GM12878 (cell line): ENCODE measurements at regions not wholly inside any gene's neighbourhood (a gene's known extent, or its start where the extent isn't known, plus 50 kb on each side); places are given as distances from the start of the nearest gene placed in this dataset.

Experiments used
- ATAC-seq: fragments of 200-7000 bp; cut with Tn5 transposase; 3 replicates; pipeline ENCODE4 v1.9.1; 2020; ENCODE audit warnings: mild to moderate bottlenecking, moderate library complexity
- BruUV-seq: library from RNA; stranded (reverse); fragments of 400-500 nt; replicated peaks from 2 replicates; lab custom pipeline; 2021; lab: Mats Ljungman, UMichigan
- CTCF ChIA-PET: fragments of 300-600 bp; sonication (Branson Sonifier 250); formaldehyde crosslinking; extraction: SDS; loops from one replicate; lab custom pipeline; 2021; ENCODE audit warnings: inconsistent platforms; lab: Yijun Ruan, JAX
- POLR2A ChIA-PET: fragments of 350-600 bp; formaldehyde crosslinking; extraction: SDS; loops from one replicate; lab custom pipeline; 2021; ENCODE audit warnings: inconsistent platforms; lab: Charles Lee
- RAD21 ChIA-PET: fragments of 300-600 bp; sonication (Branson Sonifier 250); formaldehyde crosslinking; loops from one replicate; lab custom pipeline; 2023; ENCODE audit warnings: antibody characterized with exemption; ENCODE audit not compliant: unreplicated experiment; lab: Charles Lee
- SMC1A ChIA-PET: fragments of 300-600 bp; sonication (Branson Sonifier 250); formaldehyde crosslinking; loops from one replicate; lab custom pipeline; 2023; ENCODE audit not compliant: unreplicated experiment, uncharacterized antibody; lab: Charles Lee
- DNase-seq: peaks from one replicate; pipeline ENCODE4 v3.0.0-alpha.2; 2011; ENCODE audit warnings: low read depth, low spot score
- FAIRE-seq: peaks from 3 replicates; lab custom pipeline; 2011; peaks lifted over from hg19 to GRCh38; lab: Jason Lieb, UNC
- H2AFZ ChIP-seq: 2 replicates; pipeline ENCODE4 v1.6.0; 2011; ENCODE audit warnings: low read depth, low read length, control low read depth; ENCODE audit not compliant: control insufficient read depth
- H3K27ac ChIP-seq: 2 replicates; pipeline ENCODE4 v1.5.1; 2011; ENCODE audit warnings: control low read depth; ENCODE audit not compliant: control insufficient read depth, insufficient read depth
- H3K27me3 ChIP-seq, 2 experiments: replicated peaks in 1 of 2; 2 replicates each; pipeline versions ENCODE4 v1.6.0 to v1.6.1; 2011; ENCODE audit warnings: low read length in 1 of 2; ENCODE audit not compliant: control insufficient read depth in 2 of 2, insufficient read depth in 2 of 2
- H3K36me3 ChIP-seq, 2 experiments: 2 replicates each; pipeline ENCODE4 v1.5.1; 2011; ENCODE audit warnings: low read length in 1 of 2; ENCODE audit not compliant: control insufficient read depth in 2 of 2, insufficient read depth in 2 of 2
- H3K4me1 ChIP-seq: 2 replicates; pipeline ENCODE4 v1.6.1; 2011; ENCODE audit warnings: mild to moderate bottlenecking, low read length, moderate library complexity, mixed read lengths; ENCODE audit not compliant: control insufficient read depth, insufficient read depth
- H3K4me2 ChIP-seq: 2 replicates; pipeline ENCODE4 v1.6.0; 2011; ENCODE audit warnings: control low read depth; ENCODE audit not compliant: control insufficient read depth, insufficient read depth
- H3K4me3 ChIP-seq: fragments of 200-600 bp; sonication (generic); 2 replicates; pipeline ENCODE4 v1.5.1; 2016
- H3K79me2 ChIP-seq: 2 replicates; pipeline ENCODE4 v1.6.0; 2011; ENCODE audit warnings: low read length; ENCODE audit not compliant: control insufficient read depth, insufficient read depth
- H3K9ac ChIP-seq: 2 replicates; pipeline ENCODE4 v1.8.0; 2011; ENCODE audit warnings: low read length, control low read depth, mixed read lengths; ENCODE audit not compliant: control insufficient read depth, insufficient read depth
- H3K9me3 ChIP-seq: replicated peaks from 3 replicates; pipeline ENCODE4 v1.5.1; 2011; ENCODE audit warnings: mild to moderate bottlenecking, low read length; ENCODE audit not compliant: control insufficient read depth, insufficient read depth
- H4K20me1 ChIP-seq: 2 replicates; pipeline ENCODE4 v1.6.0; 2011; ENCODE audit not compliant: control insufficient read depth, insufficient read depth
- BACH1 ChIP-seq: fragments of 450-650 bp; IDR thresholded peaks from 2 replicates; pipeline ENCODE4 v1.6.1; 2017; ENCODE audit warnings: mild to moderate bottlenecking, borderline replicate concordance
- BCL3 ChIP-seq: IDR thresholded peaks from 2 replicates; pipeline ENCODE4 v1.6.1; 2011; ENCODE audit warnings: borderline replicate concordance, low read depth, mild to moderate bottlenecking, moderate library complexity, low read length; ENCODE audit not compliant: insufficient read depth, poor library complexity, severe bottlenecking
- DPF2 ChIP-seq: fragments of 450-650 bp; IDR thresholded peaks from 2 replicates; pipeline ENCODE4 v1.6.1; 2017; ENCODE audit warnings: mild to moderate bottlenecking
- FOXM1 ChIP-seq: IDR thresholded peaks from 2 replicates; pipeline ENCODE4 v1.6.1; 2012; ENCODE audit warnings: low read depth, mild to moderate bottlenecking, inconsistent platforms, low read length, moderate library complexity
- HDGF ChIP-seq: fragments of 450-650 bp; IDR thresholded peaks from 2 replicates; pipeline ENCODE4 v1.6.1; 2016; ENCODE audit warnings: antibody characterized with exemption
- MAX ChIP-seq: IDR thresholded peaks from 2 replicates; pipeline ENCODE4 v1.6.1; 2012; ENCODE audit warnings: low read depth, low read length, improper control_type of control experiment
- NKRF ChIP-seq: fragments of 450-650 bp; conservative IDR thresholded peaks from 2 replicates; pipeline ENCODE4 v1.6.1; 2017; ENCODE audit warnings: mild to moderate bottlenecking, moderate library complexity
- PAX8 ChIP-seq: fragments of 450-650 bp; IDR thresholded peaks from 2 replicates; pipeline ENCODE4 v1.6.1; 2017; ENCODE audit warnings: mild to moderate bottlenecking, moderate library complexity
- PBX3 ChIP-seq: IDR thresholded peaks from 2 replicates; pipeline ENCODE4 v1.6.1; 2011; ENCODE audit warnings: mild to moderate bottlenecking, low read depth, low read length, moderate library complexity; ENCODE audit not compliant: insufficient replicate concordance
- RCOR1 ChIP-seq: conservative IDR thresholded peaks from 2 replicates; pipeline ENCODE4 v1.6.1; 2012; ENCODE audit warnings: low read depth, low read length, improper control_type of control experiment
- RFX5 ChIP-seq: IDR thresholded peaks from 2 replicates; pipeline ENCODE4 v1.6.1; 2011; ENCODE audit warnings: low read depth, low read length, improper control_type of control experiment
- SMAD1 ChIP-seq: fragments of 450-650 bp; IDR thresholded peaks from 2 replicates; pipeline ENCODE4 v1.6.1; 2018; ENCODE audit warnings: mild to moderate bottlenecking, low read depth; ENCODE audit not compliant: partially characterized antibody
- SREBF1 ChIP-seq: IDR thresholded peaks from 2 replicates; pipeline ENCODE4 v1.6.1; 2012; ENCODE audit warnings: mild to moderate bottlenecking, low read length
- ZBED1 ChIP-seq: IDR thresholded peaks from 2 replicates; pipeline ENCODE4 v1.6.1; 2016; ENCODE audit warnings: borderline replicate concordance
- WGBS: methylation state at CpG from one replicate; pipeline ENCODE4 v1.1.6; 2016; ENCODE audit warnings: low lambda C conversion rate; ENCODE audit not compliant: insufficient replicate concordance, insufficient coverage; ENCODE audit errors: missing lambda C conversion rate; 5-methylcytosine and 5-hydroxymethylcytosine counted together
- in situ Hi-C: fragments of 300-500 bp; cut with MboI; formaldehyde crosslinking; loops from 9 replicates; pipeline ENCODE4 v1.14.3; 2018; ENCODE audit warnings: mixed read lengths
- intact Hi-C: fragments of 100-400 bp; cut with micrococcal nuclease; formaldehyde crosslinking; loops from one replicate; pipeline ENCODE4 v1.14.2; 2022; ENCODE audit not compliant: unreplicated experiment

GRCh38 chr10:84902553-84902952 lies 574.2 kb downstream of the CCSER2 start:
- ChIA-PET POLR2A (no interaction called here), CTCF (no interaction called here), RAD21 (no interaction called here), SMC1A (no interaction called here)
- H3K36me3 ChIP-seq = no peaks in the 10 kb centered on the region
- H3K9me3 ChIP-seq = no peaks in the 10 kb centered on the region
- intact Hi-C loops = no loop called here
- H3K27ac ChIP-seq = no peak overlapping the region
- no peaks in the 10 kb centered on the region for H4K20me1 ChIP-seq
- in situ Hi-C loops = no loop called here
- no peaks in the 10 kb centered on the region for H3K4me1 ChIP-seq
- DNase-seq (no peak), ATAC-seq (no peak)
- H2AFZ ChIP-seq = no peak overlapping the region
- H3K79me2 ChIP-seq = no peaks in the 10 kb centered on the region
- no peak overlapping the region for H3K4me3 ChIP-seq
- 20% methylated on average over 3 of the region's 3 CpGs for WGBS
- no peaks in the 10 kb centered on the region for H3K27me3 ChIP-seq
- no TSS peak for BruUV-seq
- no peak overlapping the region for H3K9ac ChIP-seq
- TF ChIP-seq FOXM1 (no peak), BCL3 (no peak), HDGF (no peak)
- TF ChIP-seq, all 136 proteins: peak for 0
- FAIRE-seq = no peak
- H3K4me2 ChIP-seq = no peak overlapping the region

- ChIA-PET CTCF (interaction anchor here (0.6 kb wide), 1 partner anchor 11 kb away, joined by 3 read pairs; no protein-coding TSS in a partner anchor), POLR2A (no interaction called here), SMC1A (no interaction called here), RAD21 (no interaction called here)
- Histone ChIP-seq H3K9ac (no peak overlapping the region), H2AFZ (no peak overlapping the region), H3K79me2 (no peaks in the 10 kb centered on the region), H3K4me2 (no peak overlapping the region), H4K20me1 (no peaks in the 10 kb centered on the region), H3K4me1 (no peaks in the 10 kb centered on the region), H3K36me3 (no peaks in the 10 kb centered on the region), H3K4me3 (no peak overlapping the region), H3K27ac (no peak overlapping the region), H3K27me3 (no peaks in the 10 kb centered on the region), H3K9me3 (no peaks in the 10 kb centered on the region)
- in situ Hi-C loops = no loop called here
- BruUV-seq = no TSS peak
- intact Hi-C loops = no loop called here
- FAIRE-seq (no peak), DNase-seq (no peak), ATAC-seq (no peak)
- TF ChIP-seq RFX5 = no peak
- no peak for TF ChIP-seq SREBF1
- TF ChIP-seq MAX = no peak
- TF ChIP-seq PAX8 = no peak
- no peak for TF ChIP-seq SMAD1
- TF ChIP-seq RCOR1 = no peak
- TF ChIP-seq ZBED1 = no peak
- TF ChIP-seq PBX3 = no peak
- no peak for TF ChIP-seq BACH1
- no peak for TF ChIP-seq DPF2
- TF ChIP-seq NKRF = no peak
Measured at GRCh38 chr10:84903320-84903719, 574.9 kb downstream of the CCSER2 start.
